ENCODE measurements at regions not wholly inside any gene's neighbourhood (a gene's known extent, or its start where the extent isn't known, plus 50 kb on each side); places are given as distances from the start of the nearest gene placed in this dataset.

DNA sequence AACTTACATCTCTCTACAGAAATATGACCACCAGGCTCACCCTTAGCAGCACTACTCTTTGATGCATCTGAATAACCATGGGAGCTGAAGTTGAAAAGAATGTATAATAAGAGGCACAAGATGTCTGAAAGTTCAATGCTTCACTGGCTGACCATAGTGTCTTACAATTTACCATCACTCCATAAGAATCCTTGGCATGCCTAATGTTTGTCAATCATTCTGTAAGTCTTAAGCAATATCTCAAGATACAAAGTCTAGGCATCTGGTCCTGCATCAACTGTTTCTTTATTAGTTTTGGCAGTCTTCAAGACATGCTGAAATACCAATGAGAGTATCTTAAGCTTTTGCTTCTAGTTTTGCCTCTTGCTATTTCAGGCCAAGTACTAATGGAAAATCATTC, 755.5 kb downstream of the STIM2 start:
- no peak for DNase-seq (ENCODE audit: low read depth, low spot score)
- H3K9me3 ChIP-seq (ENCODE audit: control insufficient read depth, insufficient read depth, low read length) = no peaks in the 10 kb centered on the region
- H3K36me3 ChIP-seq (ENCODE audit: control insufficient read depth, insufficient read depth, low read length) = no peaks in the 10 kb centered on the region
- H3K4me1 ChIP-seq (ENCODE audit: control insufficient read depth, insufficient read depth, low read length) = no peaks in the 10 kb centered on the region
- H3K4me3 ChIP-seq (ENCODE audit: low read length) = no peak overlapping the region
- H3K27me3 ChIP-seq (ENCODE audit: control insufficient read depth, insufficient read depth, low read length) = no peaks in the 10 kb centered on the region
- no peak overlapping the region for H3K27ac ChIP-seq (ENCODE audit: low read length)

DNA sequence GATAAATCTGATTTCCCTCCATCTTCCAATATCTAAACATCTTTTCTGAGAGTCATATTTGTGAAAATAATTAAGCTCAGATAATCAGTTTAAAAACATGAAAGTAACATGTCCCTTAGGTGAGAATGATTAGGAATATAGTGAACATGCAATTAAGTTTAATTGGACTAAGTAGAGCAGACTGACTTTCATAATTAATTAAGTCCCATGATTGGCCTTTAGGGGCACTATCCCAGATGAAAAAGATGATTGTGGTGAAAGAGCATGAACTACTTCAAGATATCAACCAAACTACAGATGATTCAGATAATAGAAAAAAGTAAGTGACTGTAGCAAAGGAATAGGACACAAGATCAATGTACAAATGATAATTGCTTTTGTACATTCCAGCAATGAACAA, 758.8 kb downstream of the STIM2 start:
- no peaks in the 10 kb centered on the region for H3K27me3 ChIP-seq (ENCODE audit: control insufficient read depth, insufficient read depth, low read length)
- H3K9me3 ChIP-seq (ENCODE audit: control insufficient read depth, insufficient read depth, low read length) = no peaks in the 10 kb centered on the region
- no peak overlapping the region for H3K27ac ChIP-seq (ENCODE audit: low read length)
- no peak overlapping the region for H3K4me3 ChIP-seq (ENCODE audit: low read length)
- no peaks in the 10 kb centered on the region for H3K36me3 ChIP-seq (ENCODE audit: control insufficient read depth, insufficient read depth, low read length)
- no peak for DNase-seq (ENCODE audit: low read depth, low spot score)
- no peaks in the 10 kb centered on the region for H3K4me1 ChIP-seq (ENCODE audit: control insufficient read depth, insufficient read depth, low read length)

DNA sequence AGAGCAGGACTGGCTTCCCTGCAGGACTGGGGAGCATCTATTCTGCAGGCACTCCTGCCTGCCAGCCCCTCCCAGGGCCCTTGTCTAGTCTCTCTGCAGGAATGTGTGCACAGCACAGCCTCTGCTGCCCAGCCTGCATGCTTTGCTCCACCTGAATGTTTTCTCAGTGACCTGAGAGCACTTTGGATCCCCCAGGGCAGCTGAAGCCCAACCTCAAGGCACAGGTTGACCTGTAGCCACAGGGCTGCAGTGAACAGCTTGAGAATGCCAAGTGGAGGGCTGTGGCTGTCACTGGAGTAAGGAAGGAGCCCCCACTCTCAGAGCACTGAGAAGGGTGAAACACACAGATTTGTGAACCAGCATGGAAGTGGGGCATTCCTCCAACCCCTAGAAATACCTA, 760.2 kb downstream of the STIM2 start:
- Histone ChIP-seq H3K27me3 (ENCODE audit: control insufficient read depth, insufficient read depth, low read length) (no peaks in the 10 kb centered on the region), H3K36me3 (ENCODE audit: control insufficient read depth, insufficient read depth, low read length) (no peaks in the 10 kb centered on the region), H3K4me1 (ENCODE audit: control insufficient read depth, insufficient read depth, low read length) (no peaks in the 10 kb centered on the region), H3K27ac (ENCODE audit: low read length) (no peak overlapping the region), H3K4me3 (ENCODE audit: low read length) (no peak overlapping the region), H3K9me3 (ENCODE audit: control insufficient read depth, insufficient read depth, low read length) (no peaks in the 10 kb centered on the region)
- DNase-seq (ENCODE audit: low read depth, low spot score) = no peak

DNA sequence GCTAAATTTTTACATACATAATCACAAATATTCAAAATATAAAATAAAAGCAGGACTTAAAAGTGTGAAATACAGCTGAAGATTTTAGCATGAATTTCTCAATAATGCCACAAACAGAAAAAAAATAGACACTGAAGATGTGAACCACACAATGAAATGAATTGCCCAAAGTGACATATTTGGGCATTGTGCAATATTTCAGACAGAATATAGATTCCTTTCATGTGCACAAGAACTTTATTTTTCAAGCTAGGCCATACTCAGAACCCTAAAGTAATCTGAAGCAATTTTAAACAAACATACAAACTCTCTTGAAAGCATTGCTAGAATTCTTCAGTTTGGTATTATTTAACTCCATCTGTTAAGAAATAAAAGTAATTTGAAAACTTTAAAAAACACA, 764.1 kb downstream of the STIM2 start:
- Histone ChIP-seq H3K9me3 (ENCODE audit: control insufficient read depth, insufficient read depth, low read length) (no peaks in the 10 kb centered on the region), H3K4me1 (ENCODE audit: control insufficient read depth, insufficient read depth, low read length) (no peaks in the 10 kb centered on the region), H3K36me3 (ENCODE audit: control insufficient read depth, insufficient read depth, low read length) (no peaks in the 10 kb centered on the region), H3K27me3 (ENCODE audit: control insufficient read depth, insufficient read depth, low read length) (no peaks in the 10 kb centered on the region), H3K4me3 (ENCODE audit: low read length) (no peak overlapping the region), H3K27ac (ENCODE audit: low read length) (no peak overlapping the region)
- no peak for DNase-seq (ENCODE audit: low read depth, low spot score)

DNA sequence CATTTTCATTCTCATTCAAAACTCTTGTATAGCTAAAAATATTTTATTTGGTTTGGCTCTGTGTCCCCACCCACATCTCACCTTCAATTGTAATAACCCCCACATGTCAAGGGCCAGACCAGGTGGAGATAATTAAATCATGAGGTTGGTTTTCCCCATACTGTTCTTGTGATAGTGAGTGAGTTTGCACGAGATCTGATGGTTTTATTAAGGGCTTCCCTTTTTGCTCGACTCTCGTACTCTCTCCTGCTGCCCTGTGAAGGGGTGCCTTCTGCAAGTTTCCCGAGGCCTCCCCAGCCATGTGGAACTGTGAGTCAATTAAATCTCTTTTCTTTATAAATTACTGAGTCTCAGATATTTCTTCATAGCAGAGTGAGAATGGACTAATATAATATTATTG, 768.0 kb downstream of the STIM2 start:
- Histone ChIP-seq H3K27me3 (ENCODE audit: control insufficient read depth, insufficient read depth, low read length) (no peaks in the 10 kb centered on the region), H3K4me3 (ENCODE audit: low read length) (no peak overlapping the region), H3K27ac (ENCODE audit: low read length) (no peak overlapping the region), H3K4me1 (ENCODE audit: control insufficient read depth, insufficient read depth, low read length) (no peaks in the 10 kb centered on the region), H3K9me3 (ENCODE audit: control insufficient read depth, insufficient read depth, low read length) (no peaks in the 10 kb centered on the region), H3K36me3 (ENCODE audit: control insufficient read depth, insufficient read depth, low read length) (no peaks in the 10 kb centered on the region)
- DNase-seq (ENCODE audit: low read depth, low spot score) = no peak
- WGBS (ENCODE audit: insufficient coverage, insufficient read length) = no CpG with 5 or more reads among the region's 4 CpGs

DNA sequence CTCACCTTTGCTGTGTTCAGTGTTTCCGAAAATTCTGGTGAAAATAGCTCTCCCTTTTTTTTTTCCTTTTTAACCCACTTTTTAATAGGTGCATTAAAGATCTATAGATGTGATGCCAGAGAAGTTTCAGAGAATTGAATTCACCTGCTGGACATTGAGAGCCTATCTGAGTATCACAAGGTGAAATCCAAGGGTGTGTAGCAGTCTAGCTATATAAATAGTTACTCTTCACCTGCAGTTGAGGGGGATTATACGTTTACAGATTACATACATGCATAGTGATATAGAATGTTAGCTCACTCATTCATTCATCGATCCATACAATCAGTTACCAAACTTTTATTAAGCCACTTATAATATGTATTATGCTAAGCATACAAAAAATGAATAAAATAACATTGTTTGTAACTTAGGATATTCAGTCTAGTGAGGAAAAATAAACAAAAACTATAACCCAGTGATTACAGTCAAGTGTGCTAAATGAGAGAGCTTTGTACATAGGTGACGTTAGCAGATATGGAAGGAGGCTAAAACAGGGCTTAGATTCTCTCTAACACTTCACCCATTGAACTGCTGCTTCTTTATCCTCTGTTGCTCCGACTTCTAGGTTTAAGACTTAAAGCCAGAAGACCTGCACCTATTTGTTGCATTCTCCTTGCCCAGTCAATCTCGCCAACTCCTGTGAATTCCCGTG, 769.0 kb downstream of the STIM2 start:
- no peaks in the 10 kb centered on the region for H3K36me3 ChIP-seq (ENCODE audit: control insufficient read depth, insufficient read depth, low read length)
- H3K27me3 ChIP-seq (ENCODE audit: control insufficient read depth, insufficient read depth, low read length) = no peaks in the 10 kb centered on the region
- H3K4me1 ChIP-seq (ENCODE audit: control insufficient read depth, insufficient read depth, low read length) = no peaks in the 10 kb centered on the region
- H3K9me3 ChIP-seq (ENCODE audit: control insufficient read depth, insufficient read depth, low read length) = no peaks in the 10 kb centered on the region
- no peak overlapping the region for H3K27ac ChIP-seq (ENCODE audit: low read length)
- no peak for DNase-seq (ENCODE audit: low read depth, low spot score)
- WGBS (ENCODE audit: insufficient coverage, insufficient read length) = no CpG with 5 or more reads among the region's 7 CpGs
- H3K4me3 ChIP-seq (ENCODE audit: low read length) = no peak overlapping the region

DNA sequence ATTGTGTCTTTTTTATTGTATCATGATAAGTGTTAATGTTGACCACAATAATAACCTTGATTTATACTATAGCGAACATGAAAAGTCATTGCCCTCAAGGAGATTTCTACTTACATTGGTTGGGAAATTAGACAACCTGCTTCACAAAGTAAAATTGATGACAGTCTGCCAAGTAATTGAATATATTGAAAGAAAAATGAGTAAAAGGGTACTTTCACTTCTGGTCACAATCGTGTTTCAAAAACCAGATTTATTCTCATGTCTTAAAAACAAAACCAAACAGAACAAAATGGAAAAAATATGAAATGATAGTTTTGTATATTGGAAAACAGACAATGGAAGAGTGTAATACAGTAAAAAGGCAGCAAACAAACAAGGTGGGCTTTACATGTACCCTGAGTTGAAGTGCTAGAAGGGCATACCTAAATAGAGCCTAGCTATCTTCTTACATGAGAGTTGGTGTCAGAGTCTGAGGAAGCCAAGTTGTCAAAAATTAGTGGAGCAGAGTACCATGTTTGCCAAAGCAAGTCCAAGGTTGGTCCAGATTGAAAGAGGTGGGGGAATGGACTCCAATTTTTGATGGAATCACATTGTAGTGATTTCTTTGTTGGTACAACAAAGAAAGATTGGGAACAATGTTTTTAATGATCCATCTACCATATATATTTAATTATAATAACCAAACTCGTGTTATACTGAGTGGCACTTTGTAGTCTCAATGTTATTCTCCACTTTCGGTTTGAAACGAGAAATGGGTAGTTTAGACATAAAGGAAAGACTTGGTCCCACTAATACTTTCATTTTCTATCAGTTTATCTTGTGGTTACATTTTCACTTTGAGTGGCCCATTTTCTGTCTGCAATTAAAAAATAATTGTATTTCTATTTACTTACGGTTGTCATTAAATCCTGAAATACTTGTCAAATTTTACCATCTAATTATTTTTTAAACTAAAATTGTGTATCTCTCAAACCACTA, 775.6 kb downstream of the STIM2 start:
- no peak for DNase-seq (ENCODE audit: low read depth, low spot score)
- Histone ChIP-seq H3K4me1 (ENCODE audit: control insufficient read depth, insufficient read depth, low read length) (no peaks in the 10 kb centered on the region), H3K4me3 (ENCODE audit: low read length) (no peak overlapping the region), H3K9me3 (ENCODE audit: control insufficient read depth, insufficient read depth, low read length) (no peaks in the 10 kb centered on the region), H3K27ac (ENCODE audit: low read length) (no peak overlapping the region), H3K36me3 (ENCODE audit: control insufficient read depth, insufficient read depth, low read length) (no peaks in the 10 kb centered on the region), H3K27me3 (ENCODE audit: control insufficient read depth, insufficient read depth, low read length) (no peaks in the 10 kb centered on the region)
- WGBS (ENCODE audit: insufficient coverage, insufficient read length) = 100% methylated on average over 1 of the region's 6 CpGs

DNA sequence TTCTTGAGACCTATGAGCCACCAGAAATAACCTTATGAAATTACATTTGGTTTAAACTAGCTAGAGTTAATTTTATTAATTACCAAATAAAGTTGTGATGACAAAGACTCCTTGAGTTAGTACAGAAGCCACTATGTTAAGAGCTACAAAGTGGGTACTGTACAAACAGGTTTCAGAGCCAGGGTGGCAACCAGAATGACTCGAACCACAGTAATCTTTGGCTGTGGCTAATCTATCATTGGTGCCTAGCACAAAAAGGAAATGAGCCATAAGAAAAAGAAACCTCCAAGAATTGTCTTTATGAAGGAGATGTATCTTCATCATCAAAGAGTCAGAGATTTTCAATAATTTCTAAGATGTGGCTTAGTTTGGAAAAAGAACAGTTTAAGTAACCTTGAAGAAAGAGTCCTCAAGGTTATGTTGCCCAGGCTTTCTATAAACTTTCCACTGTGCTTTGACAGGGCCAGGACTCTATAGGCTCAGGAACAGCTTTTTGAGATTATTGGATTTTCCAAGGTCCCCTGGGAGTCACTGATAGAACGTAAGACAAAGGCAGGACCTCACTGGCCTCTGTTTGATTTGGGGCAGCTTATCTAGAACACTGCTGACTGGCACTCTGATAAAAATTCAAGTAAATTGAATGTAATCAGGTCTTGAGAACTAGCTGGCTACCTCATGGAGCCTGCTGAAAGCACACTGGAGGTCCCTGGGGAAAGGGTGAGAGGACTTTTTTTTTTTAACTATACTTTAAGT, 777.7 kb downstream of the STIM2 start:
- DNase-seq (ENCODE audit: low read depth, low spot score) = no peak
- no CpG with 5 or more reads among the region's 2 CpGs for WGBS (ENCODE audit: insufficient coverage, insufficient read length)
- H3K4me3 ChIP-seq (ENCODE audit: low read length) = no peak overlapping the region

DNA sequence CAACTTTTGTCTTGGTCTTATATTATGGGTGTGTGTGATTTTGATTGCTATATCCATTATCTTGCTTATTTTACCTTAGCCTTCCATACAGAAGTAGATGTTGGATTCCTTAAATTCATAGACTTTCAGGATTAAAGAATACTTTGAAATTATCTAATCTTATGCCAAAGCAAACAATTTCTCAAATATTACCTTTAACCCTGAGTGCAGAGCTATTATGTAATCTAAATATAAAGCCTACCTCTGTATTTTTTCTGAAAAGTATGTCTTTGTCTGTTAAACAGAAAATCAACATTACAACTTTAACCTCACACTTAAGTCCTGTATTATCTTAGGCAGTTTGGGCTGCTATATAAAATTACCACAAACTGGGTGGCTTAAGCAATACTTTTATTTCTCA, 782.5 kb downstream of the STIM2 start:
- no peaks in the 10 kb centered on the region for H3K9me3 ChIP-seq (ENCODE audit: control insufficient read depth, insufficient read depth, low read length)
- H3K4me3 ChIP-seq (ENCODE audit: low read length) = no peak overlapping the region
- no peaks in the 10 kb centered on the region for H3K27me3 ChIP-seq (ENCODE audit: control insufficient read depth, insufficient read depth, low read length)
- DNase-seq (ENCODE audit: low read depth, low spot score) = no peak
- no peaks in the 10 kb centered on the region for H3K4me1 ChIP-seq (ENCODE audit: control insufficient read depth, insufficient read depth, low read length)
- H3K36me3 ChIP-seq (ENCODE audit: control insufficient read depth, insufficient read depth, low read length) = no peaks in the 10 kb centered on the region
- H3K27ac ChIP-seq (ENCODE audit: low read length) = no peak overlapping the region

More for the DNA sequence above, 777.7 kb downstream of the STIM2 start:
- Histone ChIP-seq H3K27me3 (ENCODE audit: control insufficient read depth, insufficient read depth, low read length) (no peaks in the 10 kb centered on the region), H3K4me1 (ENCODE audit: control insufficient read depth, insufficient read depth, low read length) (no peaks in the 10 kb centered on the region), H3K27ac (ENCODE audit: low read length) (no peak overlapping the region), H3K9me3 (ENCODE audit: control insufficient read depth, insufficient read depth, low read length) (no peaks in the 10 kb centered on the region), H3K36me3 (ENCODE audit: control insufficient read depth, insufficient read depth, low read length) (no peaks in the 10 kb centered on the region)

DNA sequence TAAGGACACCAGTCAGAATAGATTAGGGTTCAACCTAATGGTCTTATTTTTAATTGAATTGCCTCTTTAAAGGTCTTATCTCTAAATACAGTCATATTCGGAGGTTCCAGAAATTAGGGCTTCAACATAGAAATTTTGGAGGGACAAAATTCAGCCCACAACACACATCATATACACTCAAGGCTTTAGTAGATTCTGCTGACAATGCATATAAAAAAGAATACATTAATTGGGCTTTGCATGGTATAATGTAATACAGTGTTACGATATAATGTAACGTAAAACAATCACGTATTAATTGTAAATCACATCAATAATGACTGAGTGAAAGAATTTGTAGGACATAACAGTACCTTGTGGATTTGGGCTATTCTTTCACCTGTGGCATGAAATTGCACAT, 787.8 kb downstream of the STIM2 start:
- H3K4me3 ChIP-seq (ENCODE audit: low read length) = no peak overlapping the region
- no peaks in the 10 kb centered on the region for H3K36me3 ChIP-seq (ENCODE audit: control insufficient read depth, insufficient read depth, low read length)
- H3K9me3 ChIP-seq (ENCODE audit: control insufficient read depth, insufficient read depth, low read length) = no peaks in the 10 kb centered on the region
- H3K4me1 ChIP-seq (ENCODE audit: control insufficient read depth, insufficient read depth, low read length) = no peaks in the 10 kb centered on the region
- no CpG with 5 or more reads among the region's 4 CpGs for WGBS (ENCODE audit: insufficient coverage, insufficient read length)
- no peak overlapping the region for H3K27ac ChIP-seq (ENCODE audit: low read length)
- no peak for DNase-seq (ENCODE audit: low read depth, low spot score)
- H3K27me3 ChIP-seq (ENCODE audit: control insufficient read depth, insufficient read depth, low read length) = no peaks in the 10 kb centered on the region
